K562 (cell line): ENCODE measurements at regions not wholly inside any gene's neighbourhood (a gene's known extent, or its start where the extent isn't known, plus 50 kb on each side); places are given as distances from the start of the nearest gene placed in this dataset.

Experiments used
- ATAC-seq: fragments of 200-7000 bp; cut with Tn5 transposase; 3 replicates; pipeline ENCODE4 v1.9.1; 2020; ENCODE audit warnings: moderate library complexity
- BruUV-seq: library from RNA; stranded (reverse); fragments of 400-500 nt; replicated peaks from 2 replicates; lab custom pipeline; 2021; lab: Mats Ljungman, UMichigan
- CTCF ChIA-PET: fragments of 300-600 bp; formaldehyde crosslinking; extraction: SDS; loops from one replicate; lab custom pipeline; 2021; ENCODE audit warnings: low intra/inter-chr PET ratio; lab: Yijun Ruan, JAX
- POLR2A ChIA-PET: fragments of 300-600, 350-650 bp; sonication (Branson Sonifier 250); formaldehyde crosslinking; extraction: SDS; loops from one replicate; lab custom pipeline; 2021; ENCODE audit warnings: antibody characterized with exemption, inconsistent platforms; lab: Yijun Ruan, JAX
- DNase-seq, 4 experiments: peaks; one replicate each; pipeline versions ENCODE4 v3.0.0 to v3.0.0-alpha.2; 2011 to 2018; ENCODE audit warnings: low spot score in 3 of 4, mixed read lengths in 3 of 4; ENCODE audit errors: extremely low read depth in 1 of 4
- FAIRE-seq: peaks from 2 replicates; lab custom pipeline; 2011; peaks lifted over from hg19 to GRCh38; lab: Jason Lieb, UNC
- H2AFZ ChIP-seq: 2 replicates; pipeline ENCODE4 v1.6.0; 2011; ENCODE audit warnings: low read depth, low read length, control low read depth, inconsistent platforms
- H3K27ac ChIP-seq: fragments of 200-600 bp; 3 replicates; pipeline ENCODE4 v1.8.0; 2011; ENCODE audit warnings: low read depth, mild to moderate bottlenecking, control low read depth, inconsistent platforms, low read length, moderate library complexity, mixed read lengths; ENCODE audit errors: extremely low read depth
- H3K27me3 ChIP-seq, 2 experiments: fragments of 300-600 bp in 1 of 2; 2 replicates in 1 of 2; 3 replicates in 1 of 2; pipeline versions ENCODE4 v1.6.0 to v1.8.0; 2011; ENCODE audit warnings: inconsistent platforms in 2 of 2, low read length in 2 of 2, mild to moderate bottlenecking in 1 of 2, mixed read lengths in 1 of 2, moderate library complexity in 1 of 2; ENCODE audit not compliant: control insufficient read depth in 2 of 2, insufficient read depth in 2 of 2
- H3K36me3 ChIP-seq: fragments of 300-600 bp; 3 replicates; pipeline ENCODE4 v1.8.0; 2011; ENCODE audit warnings: mild to moderate bottlenecking, low read length, inconsistent platforms; ENCODE audit not compliant: control insufficient read depth, insufficient read depth
- H3K4me1 ChIP-seq, 2 experiments: fragments of 200-600 bp in 1 of 2; replicated peaks in 1 of 2; 2 replicates in 1 of 2; 3 replicates in 1 of 2; pipeline versions ENCODE4 v1.5.1 to v1.8.0; 2011; ENCODE audit warnings: inconsistent platforms in 2 of 2, low read length in 2 of 2, mild to moderate bottlenecking in 1 of 2, mixed read lengths in 1 of 2, moderate library complexity in 1 of 2; ENCODE audit not compliant: control insufficient read depth in 2 of 2, insufficient read depth in 2 of 2
- H3K4me2 ChIP-seq: 2 replicates; pipeline ENCODE4 v1.6.1; 2011; ENCODE audit warnings: low read length, control low read depth, inconsistent platforms, mixed read lengths; ENCODE audit not compliant: insufficient read depth
- H3K4me3 ChIP-seq: fragments of 200-600 bp; sonication (generic), shearing (Covaris generic); 2 replicates; pipeline ENCODE4 v1.5.1; 2016; ENCODE audit warnings: control low read depth, inconsistent platforms
- H3K79me2 ChIP-seq: fragments of 200-600 bp; 3 replicates; pipeline ENCODE4 v1.8.0; 2011; ENCODE audit warnings: low read length, inconsistent platforms; ENCODE audit not compliant: control insufficient read depth, insufficient read depth
- H3K9ac ChIP-seq, 2 experiments: 2 replicates each; pipeline versions ENCODE4 v1.6.0 to v1.6.1; 2011; ENCODE audit warnings: low read depth in 2 of 2, low read length in 2 of 2, control low read depth in 1 of 2, inconsistent platforms in 1 of 2, mild to moderate bottlenecking in 1 of 2, mixed read lengths in 1 of 2; ENCODE audit not compliant: insufficient read depth in 1 of 2
- H3K9me1 ChIP-seq: one replicate; pipeline ENCODE4 v1.6.0; 2011; ENCODE audit warnings: inconsistent platforms, mild to moderate bottlenecking, low read length, moderate library complexity; ENCODE audit not compliant: control insufficient read depth, insufficient read depth
- H3K9me3 ChIP-seq: replicated peaks from 2 replicates; pipeline ENCODE4 v1.5.1; 2011; ENCODE audit warnings: low read depth, low read length, inconsistent platforms; ENCODE audit not compliant: control insufficient read depth, insufficient read depth
- H4K20me1 ChIP-seq: replicated peaks from 2 replicates; pipeline ENCODE4 v1.6.1; 2011; ENCODE audit warnings: low read length, inconsistent platforms, mixed read lengths; ENCODE audit not compliant: control insufficient read depth, insufficient read depth
- ATF1 ChIP-seq, 2 experiments: fragments of 450-650 bp in 1 of 2; IDR thresholded peaks; 2 replicates each; pipeline ENCODE4 v1.6.1; 2016; ENCODE audit warnings: missing compliant biosample characterization in 1 of 2, missing genetic modification characterization in 1 of 2
- GABPB1 ChIP-seq: sonication (generic); formaldehyde crosslinking; IDR thresholded peaks from 2 replicates; pipeline ENCODE4 v1.8.0; 2022; ENCODE audit warnings: mild to moderate bottlenecking, missing genetic modification reagents
- HLTF ChIP-seq: fragments of 450-650 bp; IDR thresholded peaks from 2 replicates; pipeline ENCODE4 v1.6.1; 2016
- NFATC3 ChIP-seq: fragments of 450-650 bp; IDR thresholded peaks from 2 replicates; pipeline ENCODE4 v1.6.1; 2017; ENCODE audit warnings: mild to moderate bottlenecking
- RFX5 ChIP-seq: IDR thresholded peaks from 2 replicates; pipeline ENCODE4 v1.6.1; 2011; ENCODE audit warnings: low read depth, mild to moderate bottlenecking, improper control_type of control experiment, low read length
- SP2 ChIP-seq: IDR thresholded peaks from 2 replicates; pipeline ENCODE4 v1.6.1; 2011; ENCODE audit warnings: mild to moderate bottlenecking, low read depth, low read length, moderate library complexity; ENCODE audit not compliant: poor library complexity, severe bottlenecking; ENCODE audit errors: extremely low read depth
- THRAP3 ChIP-seq: fragments of 450-650 bp; IDR thresholded peaks from 2 replicates; pipeline ENCODE4 v1.6.1; 2016; ENCODE audit warnings: mild to moderate bottlenecking, inconsistent platforms, borderline replicate concordance
- YBX1 ChIP-seq: fragments of 450-650 bp; IDR thresholded peaks from 2 replicates; pipeline ENCODE4 v1.7.1; 2016; ENCODE audit warnings: mild to moderate bottlenecking
- ZFPM2 ChIP-seq: fragments of 250-450 bp; sonication (Bioruptor Pico); IDR thresholded peaks from 2 replicates; pipeline ENCODE4 v1.5.1; 2022; ENCODE audit warnings: mild to moderate bottlenecking
- ZNF140 ChIP-seq: fragments of 250-450 bp; sonication (Bioruptor Pico); IDR thresholded peaks from 2 replicates; pipeline ENCODE4 v1.8.0; 2021; ENCODE audit warnings: moderate library complexity, mild to moderate bottlenecking, inconsistent platforms
- ZNF175 ChIP-seq: fragments of 200-800 bp; sonication (Bioruptor generic); IDR thresholded peaks from 2 replicates; pipeline ENCODE4 v1.6.1; 2016; ENCODE audit warnings: low read depth, mild to moderate bottlenecking, missing genetic modification characterization, missing compliant biosample characterization
- ZNF444 ChIP-seq: fragments of 250-450 bp; sonication (Bioruptor Pico); IDR thresholded peaks from 2 replicates; pipeline ENCODE4 v1.4.0; 2020; ENCODE audit warnings: mild to moderate bottlenecking, moderate library complexity
- ZNF589 ChIP-seq: fragments of 200-800 bp; sonication (Bioruptor generic); IDR thresholded peaks from 2 replicates; pipeline ENCODE4 v1.6.1; 2016; ENCODE audit warnings: low read depth, missing genetic modification characterization, missing compliant biosample characterization
- WGBS: fragments of 100-300 bp; shearing (Covaris generic); methylation state at CpG from one replicate; pipeline ENCODE4 v1.1.6; 2016; ENCODE audit warnings: low coverage, mixed read lengths; ENCODE audit not compliant: insufficient coverage; ENCODE audit errors: missing lambda C conversion rate; 5-methylcytosine and 5-hydroxymethylcytosine counted together
- in situ Hi-C: fragments of 300-500 bp; cut with MboI; formaldehyde crosslinking; loops from 4 replicates; pipeline ENCODE4 v1.15.0; 2018; ENCODE audit warnings: inconsistent platforms, mixed read lengths
- intact Hi-C: fragments of 100-400 bp; cut with micrococcal nuclease; formaldehyde crosslinking; loops from 2 replicates; pipeline ENCODE4 v1.14.2; 2022
- TF ChIP-seq, protein P1 (sequence below): sonication (generic); formaldehyde crosslinking; IDR thresholded peaks from 2 replicates; pipeline ENCODE4 v1.8.0; 2022; ENCODE audit warnings: missing genetic modification reagents, mild to moderate bottlenecking, borderline replicate concordance
- TF ChIP-seq, protein P2 (sequence below): fragments of 250-450 bp; sonication (Bioruptor Pico); IDR thresholded peaks from 2 replicates; pipeline ENCODE4 v1.8.0; 2022; ENCODE audit warnings: moderate library complexity, mild to moderate bottlenecking, inconsistent platforms
- TF ChIP-seq, protein P3 (sequence below): sonication (generic); formaldehyde crosslinking; IDR thresholded peaks from 2 replicates; pipeline ENCODE4 v1.8.0; 2023; ENCODE audit warnings: mild to moderate bottlenecking, missing genetic modification reagents

DNA sequence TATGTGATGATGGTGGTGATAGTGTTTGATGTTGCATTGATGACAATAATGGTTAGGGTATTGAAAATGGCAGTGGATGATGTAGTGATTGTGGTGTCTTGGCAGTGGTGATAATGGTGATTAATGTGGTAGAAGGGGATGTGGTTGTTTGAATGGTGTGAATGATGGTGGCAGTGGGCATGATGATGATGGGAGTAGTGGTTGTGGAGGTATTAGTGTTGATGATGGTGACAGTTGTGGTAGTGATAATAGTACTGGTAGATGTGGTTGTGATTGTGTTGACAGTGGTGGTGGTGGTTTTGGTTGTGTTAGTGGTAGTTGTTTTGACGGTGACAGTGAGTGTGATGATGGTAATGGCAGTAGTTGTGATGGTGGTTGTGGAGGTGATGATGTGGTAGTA lies 1049.0 kb downstream of the VRK1 start:
- WGBS, result 0% methylated on average over 1 of the region's 1 CpG
- ATAC-seq (no peak), FAIRE-seq (no peak), DNase-seq (no peak)
- no peak overlapping the region for H3K4me3 ChIP-seq
- no peaks in the 10 kb centered on the region for H3K4me1 ChIP-seq
- no peaks in the 10 kb centered on the region for H4K20me1 ChIP-seq
- in situ Hi-C loops (no loop called here), intact Hi-C loops (no loop called here)
- TF ChIP-seq, protein P1, sequence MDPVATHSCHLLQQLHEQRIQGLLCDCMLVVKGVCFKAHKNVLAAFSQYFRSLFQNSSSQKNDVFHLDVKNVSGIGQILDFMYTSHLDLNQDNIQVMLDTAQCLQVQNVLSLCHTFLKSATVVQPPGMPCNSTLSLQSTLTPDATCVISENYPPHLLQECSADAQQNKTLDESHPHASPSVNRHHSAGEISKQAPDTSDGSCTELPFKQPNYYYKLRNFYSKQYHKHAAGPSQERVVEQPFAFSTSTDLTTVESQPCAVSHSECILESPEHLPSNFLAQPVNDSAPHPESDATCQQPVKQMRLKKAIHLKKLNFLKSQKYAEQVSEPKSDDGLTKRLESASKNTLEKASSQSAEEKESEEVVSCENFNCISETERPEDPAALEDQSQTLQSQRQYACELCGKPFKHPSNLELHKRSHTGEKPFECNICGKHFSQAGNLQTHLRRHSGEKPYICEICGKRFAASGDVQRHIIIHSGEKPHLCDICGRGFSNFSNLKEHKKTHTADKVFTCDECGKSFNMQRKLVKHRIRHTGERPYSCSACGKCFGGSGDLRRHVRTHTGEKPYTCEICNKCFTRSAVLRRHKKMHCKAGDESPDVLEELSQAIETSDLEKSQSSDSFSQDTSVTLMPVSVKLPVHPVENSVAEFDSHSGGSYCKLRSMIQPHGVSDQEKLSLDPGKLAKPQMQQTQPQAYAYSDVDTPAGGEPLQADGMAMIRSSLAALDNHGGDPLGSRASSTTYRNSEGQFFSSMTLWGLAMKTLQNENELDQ (CRISPR knock-in tag), result no peak
- TF ChIP-seq NFATC3, result no peak
- no peak for TF ChIP-seq ATF1 (CRISPR knock-in tag; IDR thresholded peaks at IDR 0.05)
- TF ChIP-seq ATF1 (tag; IDR thresholded peaks at IDR 0.05), result no peak
- TF ChIP-seq, protein P2, sequence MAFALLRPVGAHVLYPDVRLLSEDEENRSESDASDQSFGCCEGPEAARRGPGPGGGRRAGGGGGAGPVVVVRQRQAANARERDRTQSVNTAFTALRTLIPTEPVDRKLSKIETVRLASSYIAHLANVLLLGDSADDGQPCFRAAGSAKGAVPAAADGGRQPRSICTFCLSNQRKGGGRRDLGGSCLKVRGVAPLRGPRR (CRISPR knock-in tag), result no peak
- no peak for TF ChIP-seq THRAP3
- TF ChIP-seq GABPB1, result no peak
- no peak for TF ChIP-seq ZNF589 (CRISPR knock-in tag)
- no peak for TF ChIP-seq HLTF
- TF ChIP-seq YBX1, result no peak
- TF ChIP-seq ZNF175 (CRISPR knock-in tag), result no peak
- TF ChIP-seq, protein P3, sequence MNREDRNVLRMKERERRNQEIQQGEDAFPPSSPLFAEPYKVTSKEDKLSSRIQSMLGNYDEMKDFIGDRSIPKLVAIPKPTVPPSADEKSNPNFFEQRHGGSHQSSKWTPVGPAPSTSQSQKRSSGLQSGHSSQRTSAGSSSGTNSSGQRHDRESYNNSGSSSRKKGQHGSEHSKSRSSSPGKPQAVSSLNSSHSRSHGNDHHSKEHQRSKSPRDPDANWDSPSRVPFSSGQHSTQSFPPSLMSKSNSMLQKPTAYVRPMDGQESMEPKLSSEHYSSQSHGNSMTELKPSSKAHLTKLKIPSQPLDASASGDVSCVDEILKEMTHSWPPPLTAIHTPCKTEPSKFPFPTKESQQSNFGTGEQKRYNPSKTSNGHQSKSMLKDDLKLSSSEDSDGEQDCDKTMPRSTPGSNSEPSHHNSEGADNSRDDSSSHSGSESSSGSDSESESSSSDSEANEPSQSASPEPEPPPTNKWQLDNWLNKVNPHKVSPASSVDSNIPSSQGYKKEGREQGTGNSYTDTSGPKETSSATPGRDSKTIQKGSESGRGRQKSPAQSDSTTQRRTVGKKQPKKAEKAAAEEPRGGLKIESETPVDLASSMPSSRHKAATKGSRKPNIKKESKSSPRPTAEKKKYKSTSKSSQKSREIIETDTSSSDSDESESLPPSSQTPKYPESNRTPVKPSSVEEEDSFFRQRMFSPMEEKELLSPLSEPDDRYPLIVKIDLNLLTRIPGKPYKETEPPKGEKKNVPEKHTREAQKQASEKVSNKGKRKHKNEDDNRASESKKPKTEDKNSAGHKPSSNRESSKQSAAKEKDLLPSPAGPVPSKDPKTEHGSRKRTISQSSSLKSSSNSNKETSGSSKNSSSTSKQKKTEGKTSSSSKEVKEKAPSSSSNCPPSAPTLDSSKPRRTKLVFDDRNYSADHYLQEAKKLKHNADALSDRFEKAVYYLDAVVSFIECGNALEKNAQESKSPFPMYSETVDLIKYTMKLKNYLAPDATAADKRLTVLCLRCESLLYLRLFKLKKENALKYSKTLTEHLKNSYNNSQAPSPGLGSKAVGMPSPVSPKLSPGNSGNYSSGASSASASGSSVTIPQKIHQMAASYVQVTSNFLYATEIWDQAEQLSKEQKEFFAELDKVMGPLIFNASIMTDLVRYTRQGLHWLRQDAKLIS (CRISPR knock-in tag), result no peak
- TF ChIP-seq SP2, result no peak
- TF ChIP-seq RFX5, result no peak
- no peak for TF ChIP-seq ZNF140 (CRISPR knock-in tag)
- TF ChIP-seq ZNF444 (CRISPR knock-in tag), result no peak
- TF ChIP-seq ZFPM2 (CRISPR knock-in tag), result no peak
- ChIA-PET CTCF (no interaction called here), POLR2A (no interaction called here)
- H3K9me3 ChIP-seq, result no peaks in the 10 kb centered on the region
- no peak overlapping the region for H3K4me2 ChIP-seq
- BruUV-seq, result no TSS peak
- no peaks in the 10 kb centered on the region for H3K9me1 ChIP-seq
- no peak overlapping the region for H3K27ac ChIP-seq
- H2AFZ ChIP-seq, result no peak overlapping the region
- no peaks in the 10 kb centered on the region for H3K27me3 ChIP-seq
- no peak overlapping the region for H3K9ac ChIP-seq
- H3K36me3 ChIP-seq, result no peaks in the 10 kb centered on the region
- no peaks in the 10 kb centered on the region for H3K79me2 ChIP-seq
